Loucy (cell line): ENCODE measurements at regions not wholly inside any gene's neighbourhood (a gene's known extent, or its start where the extent isn't known, plus 50 kb on each side); places are given as distances from the start of the nearest gene placed in this dataset.

Experiments used
- H2AFZ ChIP-seq: fragments of 200-600 bp; sonication (generic); 2 replicates; pipeline ENCODE4 v1.6.0; 2016; ENCODE audit warnings: antibody characterized with exemption, mild to moderate bottlenecking, low read length, moderate library complexity
- H3F3A ChIP-seq: fragments of 200-600 bp; 2 replicates; pipeline ENCODE4 v1.6.0; 2016; ENCODE audit warnings: antibody characterized with exemption, low read depth, mild to moderate bottlenecking
- H3K27me3 ChIP-seq: fragments of 200-600 bp; sonication (generic); 2 replicates; pipeline ENCODE4 v1.6.1; 2014; ENCODE audit warnings: low read length, mild to moderate bottlenecking; ENCODE audit not compliant: insufficient read depth, poor library complexity, severe bottlenecking
- H3K36me3 ChIP-seq: fragments of 200-600 bp; sonication (generic); 2 replicates; pipeline ENCODE4 v1.6.1; 2016; ENCODE audit warnings: low read length; ENCODE audit not compliant: insufficient read depth
- H3K4me1 ChIP-seq: fragments of 200-600 bp; sonication (generic); 2 replicates; pipeline ENCODE4 v1.5.1; 2014; ENCODE audit warnings: low read length, mild to moderate bottlenecking; ENCODE audit not compliant: insufficient read depth, poor library complexity, severe bottlenecking
- H3K4me2 ChIP-seq: fragments of 200-600 bp; sonication (generic); 2 replicates; pipeline ENCODE4 v1.6.0; 2014; ENCODE audit warnings: antibody characterized with exemption, low read length, low read depth, mild to moderate bottlenecking; ENCODE audit not compliant: poor library complexity, severe bottlenecking
- H3K4me3 ChIP-seq: fragments of 200-600 bp; sonication (generic); 2 replicates; pipeline ENCODE4 v1.5.1; 2014; ENCODE audit warnings: low read length, mild to moderate bottlenecking, mixed read lengths; ENCODE audit not compliant: poor library complexity, severe bottlenecking
- H3K79me2 ChIP-seq: fragments of 200-600 bp; sonication (generic); 2 replicates; pipeline ENCODE4 v1.6.1; 2014; ENCODE audit warnings: low read length; ENCODE audit not compliant: insufficient read depth
- H3K9ac ChIP-seq: fragments of 200-600 bp; sonication (generic); 2 replicates; pipeline ENCODE4 v1.6.0; 2014; ENCODE audit warnings: mild to moderate bottlenecking, low read depth, low read length, moderate library complexity; ENCODE audit not compliant: poor library complexity, severe bottlenecking
- H3K9me2 ChIP-seq: fragments of 200-600 bp; sonication (generic); replicated peaks from 2 replicates; pipeline ENCODE4 v1.6.1; 2016; ENCODE audit warnings: low read depth, low read length, mixed read lengths
- H3K9me3 ChIP-seq: fragments of 200-600 bp; sonication (generic); 2 replicates; pipeline ENCODE4 v1.6.1; 2014; ENCODE audit warnings: mild to moderate bottlenecking, antibody characterized with exemption, low read length, low read depth; ENCODE audit not compliant: insufficient read depth
- H4K20me1 ChIP-seq: fragments of 200-600 bp; sonication (generic); 2 replicates; pipeline ENCODE4 v1.6.0; 2014; ENCODE audit warnings: antibody characterized with exemption, low read length, mild to moderate bottlenecking; ENCODE audit not compliant: insufficient read depth, poor library complexity, severe bottlenecking
- CTCF ChIP-seq: fragments of 200-600 bp; sonication (generic); conservative IDR thresholded peaks from 2 replicates; pipeline ENCODE4 v1.5.1; 2014; ENCODE audit warnings: mild to moderate bottlenecking, antibody characterized with exemption, low read length
- EZH2phosphoT487 ChIP-seq: fragments of 200-600 bp; IDR thresholded peaks from 2 replicates; pipeline ENCODE4 v1.6.1; 2018; ENCODE audit warnings: antibody characterized with exemption, mild to moderate bottlenecking, moderate library complexity, borderline replicate concordance

GRCh38 chr2:145253492-145253891 lies 733.6 kb upstream of the ZEB2 start:
- H2AFZ ChIP-seq: no peak overlapping the region
- H3K4me2 ChIP-seq: no peak overlapping the region
- H3K36me3 ChIP-seq: no peaks in the 10 kb centered on the region
- no peaks in the 10 kb centered on the region for H4K20me1 ChIP-seq
- no peaks in the 10 kb centered on the region for H3K9me2 ChIP-seq
- H3K4me3 ChIP-seq: no peak overlapping the region
- H3K9me3 ChIP-seq: no peaks in the 10 kb centered on the region
- peaks cover 56% of the 10 kb centered on the region for H3K27me3 ChIP-seq
- no peak for TF ChIP-seq CTCF
- no peak for TF ChIP-seq EZH2phosphoT487
- no peaks in the 10 kb centered on the region for H3K79me2 ChIP-seq
- H3K4me1 ChIP-seq: no peaks in the 10 kb centered on the region
- H3F3A ChIP-seq: no peaks in the 10 kb centered on the region
- H3K9ac ChIP-seq: no peak overlapping the region

- Histone ChIP-seq H3F3A (no peaks in the 10 kb centered on the region), H3K79me2 (no peaks in the 10 kb centered on the region), H3K9me2 (no peaks in the 10 kb centered on the region), H3K27me3 (no peaks in the 10 kb centered on the region), H3K36me3 (no peaks in the 10 kb centered on the region), H4K20me1 (no peaks in the 10 kb centered on the region), H3K9ac (no peak overlapping the region), H2AFZ (no peak overlapping the region), H3K4me1 (no peaks in the 10 kb centered on the region), H3K4me2 (no peak overlapping the region), H3K4me3 (no peak overlapping the region), H3K9me3 (no peaks in the 10 kb centered on the region)
- TF ChIP-seq CTCF: no peak
- TF ChIP-seq EZH2phosphoT487: no peak
Measured at GRCh38 chr2:145245268-145245870, 725.5 kb upstream of the ZEB2 start.

GRCh38 chr2:145235312-145235711 lies 715.4 kb upstream of the ZEB2 start:
- no peaks in the 10 kb centered on the region for H4K20me1 ChIP-seq
- peak overlapping the region; percentile 23; the same call in 1 of the 2 replicates for H2AFZ ChIP-seq

More at GRCh38 chr2:145235312-145235711, 715.4 kb upstream of the ZEB2 start:
- H3F3A ChIP-seq: no peaks in the 10 kb centered on the region
- H3K4me3 ChIP-seq: no peak overlapping the region
- H3K9me2 ChIP-seq: no peaks in the 10 kb centered on the region
- H3K36me3 ChIP-seq: no peaks in the 10 kb centered on the region
- TF ChIP-seq EZH2phosphoT487 (no peak), CTCF (no peak)
- no peak overlapping the region for H3K9ac ChIP-seq
- H3K79me2 ChIP-seq: no peaks in the 10 kb centered on the region
- no peaks in the 10 kb centered on the region for H3K9me3 ChIP-seq
- H3K4me1 ChIP-seq: no peaks in the 10 kb centered on the region
- H3K27me3 ChIP-seq: no peaks in the 10 kb centered on the region
- H3K4me2 ChIP-seq: no peak overlapping the region
